GM12878 (cell line): ENCODE measurements at regions not wholly inside any gene's neighbourhood (a gene's known extent, or its start where the extent isn't known, plus 50 kb on each side); places are given as distances from the start of the nearest gene placed in this dataset.

Source experiments
- BCLAF1 ChIP-seq: fragments of 450-650 bp; IDR thresholded peaks from 2 replicates; pipeline ENCODE4 v1.6.1; 2017; ENCODE audit warnings: antibody characterized with exemption, mild to moderate bottlenecking, moderate library complexity
- CEBPZ ChIP-seq: fragments of 150-350 bp; IDR thresholded peaks from 2 replicates; pipeline ENCODE4 v1.6.1; 2016; ENCODE audit warnings: low read depth, low read length
- IKZF1 ChIP-seq: fragments of 450-650 bp; conservative IDR thresholded peaks from 2 replicates; pipeline ENCODE4 v1.6.1; 2017; ENCODE audit warnings: antibody characterized with exemption, mild to moderate bottlenecking
- KAT2A ChIP-seq: conservative IDR thresholded peaks from 2 replicates; pipeline ENCODE4 v1.6.1; 2011; ENCODE audit warnings: low read depth, low read length; ENCODE audit not compliant: control insufficient read depth
- MEF2B ChIP-seq: fragments of 450-650 bp; IDR thresholded peaks from 2 replicates; pipeline ENCODE4 v1.6.1; 2018; ENCODE audit warnings: mild to moderate bottlenecking, moderate library complexity; ENCODE audit not compliant: partially characterized antibody, poor library complexity, severe bottlenecking
- MTA2 ChIP-seq: fragments of 450-650 bp; IDR thresholded peaks from 2 replicates; pipeline ENCODE4 v1.6.1; 2016; ENCODE audit warnings: low read depth, mild to moderate bottlenecking, moderate library complexity
- MYC ChIP-seq: IDR thresholded peaks from 2 replicates; pipeline ENCODE4 v1.6.1; 2011; ENCODE audit warnings: mild to moderate bottlenecking, low read length, moderate library complexity, inconsistent platforms; ENCODE audit not compliant: insufficient read depth, insufficient replicate concordance, insufficient read length, severe bottlenecking
- NFXL1 ChIP-seq: fragments of 450-650 bp; IDR thresholded peaks from 2 replicates; pipeline ENCODE4 v1.6.1; 2017; ENCODE audit warnings: antibody characterized with exemption, mild to moderate bottlenecking, borderline replicate concordance
- PBX3 ChIP-seq: IDR thresholded peaks from 2 replicates; pipeline ENCODE4 v1.6.1; 2011; ENCODE audit warnings: mild to moderate bottlenecking, low read depth, low read length, moderate library complexity; ENCODE audit not compliant: insufficient replicate concordance
- POLR2AphosphoS2 ChIP-seq: IDR thresholded peaks from 2 replicates; pipeline ENCODE4 v1.6.1; 2011; ENCODE audit warnings: low read depth, mild to moderate bottlenecking, low read length, improper control_type of control experiment, moderate library complexity
- POU2F2 ChIP-seq: IDR thresholded peaks from 3 replicates; pipeline ENCODE4 v1.6.1; 2011; ENCODE audit warnings: low read depth, mild to moderate bottlenecking, low read length, borderline replicate concordance
- RAD21 ChIP-seq: IDR thresholded peaks from 2 replicates; pipeline ENCODE4 v1.6.1; 2011; ENCODE audit warnings: mild to moderate bottlenecking, low read depth, low read length, moderate library complexity; ENCODE audit not compliant: insufficient read depth
- RB1 ChIP-seq: fragments of 450-650 bp; formaldehyde crosslinking; IDR thresholded peaks from 2 replicates; pipeline ENCODE4 v1.6.1; 2017; ENCODE audit warnings: mild to moderate bottlenecking, borderline replicate concordance
- RFX5 ChIP-seq: IDR thresholded peaks from 2 replicates; pipeline ENCODE4 v1.6.1; 2011; ENCODE audit warnings: low read depth, low read length, improper control_type of control experiment
- SMC3 ChIP-seq: IDR thresholded peaks from 2 replicates; pipeline ENCODE4 v1.6.1; 2011; ENCODE audit warnings: low read length, improper control_type of control experiment, borderline replicate concordance
- SREBF1 ChIP-seq: IDR thresholded peaks from 2 replicates; pipeline ENCODE4 v1.6.1; 2012; ENCODE audit warnings: mild to moderate bottlenecking, low read length
- SREBF2 ChIP-seq: IDR thresholded peaks from 2 replicates; pipeline ENCODE4 v1.6.1; 2012; ENCODE audit warnings: mild to moderate bottlenecking, low read length
- STAT3 ChIP-seq: IDR thresholded peaks from 2 replicates; pipeline ENCODE4 v1.6.1; 2011; ENCODE audit warnings: low read depth, low read length, improper control_type of control experiment
- SUPT20H ChIP-seq: IDR thresholded peaks from 2 replicates; pipeline ENCODE4 v1.6.1; 2011; ENCODE audit warnings: low read depth, mild to moderate bottlenecking, low read length, moderate library complexity, borderline replicate concordance; ENCODE audit not compliant: control insufficient read depth
- ZBTB33 ChIP-seq: fragments of 450-650 bp; IDR thresholded peaks from 2 replicates; pipeline ENCODE4 v1.6.1; 2017; ENCODE audit warnings: mild to moderate bottlenecking
- ZNF24 ChIP-seq: fragments of 450-650 bp; IDR thresholded peaks from 2 replicates; pipeline ENCODE4 v1.6.1; 2017; ENCODE audit warnings: antibody characterized with exemption, mild to moderate bottlenecking

GRCh38 chr10:33506838-33507661 is 172.6 kb upstream of the NRP1 start (continued):
- TF ChIP-seq CEBPZ (no peak), RAD21 (no peak), POU2F2 (no peak), RFX5 (no peak), POLR2AphosphoS2 (no peak), STAT3 (no peak), SMC3 (no peak), BCLAF1 (no peak), ZNF24 (peak; percentile 37; the same call in 1 of the 2 replicates), IKZF1 (0 out of 2 replicates have a peak, but pooled peaks have one; percentile 20), SREBF2 (no peak), PBX3 (no peak), MEF2B (no peak), NFXL1 (no peak), MTA2 (peak; percentile 80), KAT2A (no peak), RB1 (no peak), MYC (no peak), SREBF1 (no peak), SUPT20H (no peak), ZBTB33 (no peak)
